HG03135 (cell line): ENCODE measurements at regions not wholly inside any gene's neighbourhood (a gene's known extent, or its start where the extent isn't known, plus 50 kb on each side); places are given as distances from the start of the nearest gene placed in this dataset.

Experiments used
- ATAC-seq: cut with Tn5 transposase; IDR thresholded peaks from one replicate; pipeline ENCODE4 v1.9.1; 2021; ENCODE audit warnings: mild to moderate bottlenecking, moderate library complexity; ENCODE audit not compliant: unreplicated experiment

- no peak for ATAC-seq
Measured at GRCh38 chr20:40326784-40327183, 362.3 kb downstream of the MAFB start.

- ATAC-seq: no peak
Measured at GRCh38 chr20:40325006-40325568, 363.9 kb downstream of the MAFB start.

GRCh38 chr20:40323361-40323794, 365.7 kb downstream of the MAFB start:
- ATAC-seq: no peak

DNA sequence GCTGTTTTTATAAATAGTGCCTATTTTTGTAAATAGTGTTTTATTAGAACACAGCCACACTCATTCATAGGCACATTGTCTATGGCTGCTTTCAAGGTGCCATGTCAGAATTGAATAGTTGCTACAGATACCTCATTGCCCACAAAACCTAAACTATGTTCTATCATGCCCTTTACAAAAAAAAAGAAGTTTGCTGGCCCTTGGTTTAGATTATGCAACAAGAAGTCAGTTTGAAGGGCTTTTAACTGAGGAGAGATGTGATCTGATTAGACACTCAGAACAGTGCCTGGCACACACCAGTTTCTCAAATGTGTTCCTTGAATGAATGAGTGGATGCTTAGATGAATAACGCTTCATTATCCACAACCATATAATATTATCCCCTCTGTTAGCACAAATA, 366.1 kb downstream of the MAFB start:
- ATAC-seq: no peak

- no peak for ATAC-seq
Measured at GRCh38 chr20:40320517-40321011, 368.5 kb downstream of the MAFB start.

- no peak for ATAC-seq
Measured at GRCh38 chr20:40319741-40320516, 369.1 kb downstream of the MAFB start.

GRCh38 chr20:40319056-40319455, 370.0 kb downstream of the MAFB start:
- ATAC-seq: no peak

DNA sequence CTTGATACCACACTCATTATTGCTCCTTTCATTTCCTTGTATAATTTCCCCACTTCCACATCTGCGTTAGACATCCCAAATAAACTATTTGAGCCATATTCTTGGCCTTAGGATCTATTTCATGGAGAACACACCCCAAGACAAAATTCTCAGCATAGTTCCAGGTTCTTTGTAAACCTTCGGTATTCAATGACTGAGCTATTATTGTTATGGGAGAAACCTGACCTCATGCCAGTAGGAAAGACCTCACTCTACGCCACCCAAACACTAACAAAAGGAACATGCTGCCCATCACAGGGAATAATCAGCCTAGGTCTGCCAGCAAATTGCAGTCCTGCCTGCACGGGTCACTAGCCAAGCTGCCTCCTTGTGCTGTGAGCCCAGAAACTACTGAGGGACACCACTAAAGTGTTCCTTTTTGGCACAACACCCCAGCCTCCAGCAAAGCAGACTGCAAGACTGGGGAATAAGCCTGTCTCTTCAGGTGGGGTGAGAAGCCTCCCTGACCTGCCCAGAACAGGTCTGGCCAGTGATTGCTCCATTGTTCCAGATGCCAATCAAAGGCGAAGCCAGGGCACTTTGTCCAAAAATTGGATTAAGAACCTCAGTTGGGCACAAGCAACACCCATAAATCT, 371.8 kb downstream of the MAFB start:
- no peak for ATAC-seq

- no peak for ATAC-seq
Measured at GRCh38 chr20:40314278-40314677, 374.8 kb downstream of the MAFB start.

- ATAC-seq: no peak
Measured at GRCh38 chr20:40313730-40314129, 375.3 kb downstream of the MAFB start.

GRCh38 chr20:40309731-40310130, 379.3 kb downstream of the MAFB start:
- ATAC-seq: no peak

DNA sequence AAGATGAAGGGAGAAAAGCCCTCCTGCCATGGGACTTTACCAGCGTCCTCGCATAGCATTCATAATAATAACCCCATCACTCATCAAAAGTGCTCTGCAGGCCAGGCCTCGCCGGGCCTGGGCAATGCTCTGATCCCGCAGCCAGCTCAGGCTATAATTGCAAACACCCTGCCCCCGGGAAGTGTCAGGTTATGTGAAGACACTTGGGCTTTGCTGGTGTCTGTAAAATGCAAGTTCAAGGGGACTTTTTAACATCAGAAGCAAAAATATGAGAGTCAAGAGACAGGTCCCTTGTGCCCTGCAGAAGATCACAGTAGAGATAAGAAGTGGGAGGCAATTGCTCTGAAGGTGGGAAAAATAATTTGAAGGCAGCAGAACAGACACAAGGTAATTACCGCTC, 381.0 kb downstream of the MAFB start:
- ATAC-seq: no peak

- ATAC-seq: no peak
Measured at GRCh38 chr20:40307268-40307667, 381.8 kb downstream of the MAFB start.

GRCh38 chr20:40305303-40305702, 383.7 kb downstream of the MAFB start:
- ATAC-seq: no peak

DNA sequence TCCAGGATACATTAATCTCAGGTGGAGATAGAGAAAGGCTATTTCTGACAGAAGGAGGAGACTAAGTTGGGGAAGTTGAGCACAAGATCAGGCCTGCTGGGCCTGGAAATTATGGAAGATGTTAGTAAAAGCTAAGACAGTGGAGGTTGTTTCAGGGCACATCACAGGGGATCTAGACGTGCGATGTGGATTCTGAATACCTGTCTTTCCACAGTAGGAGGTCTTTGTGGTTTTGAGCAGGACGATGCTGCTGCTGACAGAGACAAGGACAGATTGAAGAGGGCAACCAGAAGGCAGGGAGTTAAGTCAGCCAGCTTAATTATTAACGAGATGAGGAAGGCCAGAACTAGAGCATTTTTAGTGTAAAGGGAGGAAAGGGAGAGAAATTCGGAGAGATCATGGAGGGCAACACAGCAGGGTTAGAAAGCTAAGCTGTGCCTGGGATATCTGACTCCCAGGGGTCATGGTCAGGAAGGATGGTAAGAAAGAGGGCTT, 384.9 kb downstream of the MAFB start:
- no peak for ATAC-seq

- no peak for ATAC-seq
Measured at GRCh38 chr20:40294747-40295146, 394.3 kb downstream of the MAFB start.

DNA sequence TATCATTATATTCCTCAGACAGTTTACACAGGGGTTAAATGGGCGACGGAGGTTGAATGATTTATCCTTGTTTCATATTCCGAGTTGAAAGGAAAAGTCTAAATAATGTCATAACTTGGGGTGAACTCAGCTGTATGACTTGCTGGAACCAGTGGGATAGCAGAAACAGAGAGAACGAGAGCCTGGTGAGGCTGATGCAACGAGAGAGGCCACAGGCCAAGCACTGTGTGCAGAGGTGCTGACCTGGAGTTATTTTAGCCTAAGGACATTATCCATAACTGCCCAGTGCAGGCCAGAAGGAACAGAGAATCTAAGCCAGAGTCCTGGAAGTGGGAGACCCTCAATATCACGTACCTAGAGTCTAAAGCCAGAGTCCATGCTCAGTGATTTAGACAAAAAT, 394.9 kb downstream of the MAFB start:
- no peak for ATAC-seq

GRCh38 chr20:40293740-40294139, 395.3 kb downstream of the MAFB start:
- ATAC-seq: no peak

DNA sequence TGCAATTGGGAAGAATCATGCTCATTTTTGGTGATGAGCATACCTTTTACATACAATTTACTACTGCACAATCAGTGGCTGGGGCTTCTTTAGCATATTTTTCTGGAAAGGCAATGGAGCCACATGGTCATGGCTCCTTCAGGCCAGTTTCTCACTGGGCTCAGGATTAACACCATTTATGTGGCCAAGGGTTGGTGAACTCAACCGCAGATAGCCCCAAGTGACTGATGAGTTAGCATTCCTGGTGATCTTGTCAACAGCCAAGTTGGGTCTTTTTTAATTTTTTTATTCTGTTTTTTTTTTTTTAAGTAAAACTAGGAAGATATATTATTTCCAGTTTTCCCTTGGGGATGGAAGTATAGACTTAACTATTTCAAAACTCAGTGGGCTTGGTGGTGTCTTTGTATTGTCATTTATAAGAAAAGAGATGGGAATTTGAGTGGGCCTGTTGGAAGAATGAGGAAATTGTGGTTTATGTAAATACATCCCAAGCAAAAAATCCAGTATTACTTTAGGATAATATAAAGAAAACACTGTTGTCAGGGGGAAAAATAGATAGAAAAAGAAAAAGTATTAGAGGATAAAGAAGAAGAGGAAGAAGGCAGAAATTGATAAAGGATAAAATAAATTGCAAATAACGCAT, 397.4 kb downstream of the MAFB start:
- no peak for ATAC-seq

DNA sequence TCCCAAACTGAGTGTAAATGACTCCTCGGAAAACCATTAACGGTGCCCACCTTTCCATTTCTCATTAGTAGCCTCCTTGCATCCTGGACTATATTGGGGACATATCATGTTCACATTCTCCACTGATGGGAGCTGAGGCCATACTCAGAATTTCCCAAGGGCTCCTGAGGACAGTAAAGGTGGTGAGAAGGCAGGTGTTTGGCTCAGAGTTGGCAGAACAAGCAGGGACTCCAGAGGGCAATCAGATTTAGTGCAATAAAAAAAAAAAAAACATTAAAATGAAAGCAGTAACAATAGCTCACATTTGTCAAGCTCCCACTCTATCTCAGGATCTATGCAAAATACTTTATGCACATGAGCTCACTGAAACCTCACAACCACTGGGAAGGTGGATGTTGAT, 401.4 kb downstream of the MAFB start:
- no peak for ATAC-seq

- ATAC-seq: no peak
Measured at GRCh38 chr20:40286975-40287531, 402.0 kb downstream of the MAFB start.
